Hematopoietic multipotent progenitor cell treated with erythropoietin and hydrocortisone succinate and interleukin-3 and kit ligand, for 6 days (in vitro differentiated cells): ENCODE measurements at regions not wholly inside any gene's neighbourhood (a gene's known extent, or its start where the extent isn't known, plus 50 kb on each side); places are given as distances from the start of the nearest gene placed in this dataset.
"Not testable (repeated sequence)": the region's sequence is repeated elsewhere in the genome, so short reads cannot be mapped to it uniquely, and the experiment has no call there.

ENCODE experiments used
- DNase-seq: peaks from one replicate; pipeline ENCODE4 v3.0.0-alpha.2; 2015

GRCh38 chr3:66812741-66813140 is 185.4 kb upstream of the KBTBD8 start:
- no peak for DNase-seq

- peak; percentile 82 for DNase-seq
Observed at GRCh38 chr3:66816090-66816761, 181.9 kb upstream of the KBTBD8 start.

- no peak for DNase-seq
Observed at GRCh38 chr3:66817951-66818557, 180.1 kb upstream of the KBTBD8 start.

GRCh38 chr3:66819993-66820501 is 178.1 kb upstream of the KBTBD8 start:
- DNase-seq: no peak

GRCh38 chr3:66822186-66823008 is 175.7 kb upstream of the KBTBD8 start:
- DNase-seq: peak; percentile 72

GRCh38 chr3:66823009-66823397 is 175.1 kb upstream of the KBTBD8 start:
- peak; percentile 36 for DNase-seq

GRCh38 chr3:66823532-66823931 is 174.6 kb upstream of the KBTBD8 start:
- DNase-seq: no peak

DNA sequence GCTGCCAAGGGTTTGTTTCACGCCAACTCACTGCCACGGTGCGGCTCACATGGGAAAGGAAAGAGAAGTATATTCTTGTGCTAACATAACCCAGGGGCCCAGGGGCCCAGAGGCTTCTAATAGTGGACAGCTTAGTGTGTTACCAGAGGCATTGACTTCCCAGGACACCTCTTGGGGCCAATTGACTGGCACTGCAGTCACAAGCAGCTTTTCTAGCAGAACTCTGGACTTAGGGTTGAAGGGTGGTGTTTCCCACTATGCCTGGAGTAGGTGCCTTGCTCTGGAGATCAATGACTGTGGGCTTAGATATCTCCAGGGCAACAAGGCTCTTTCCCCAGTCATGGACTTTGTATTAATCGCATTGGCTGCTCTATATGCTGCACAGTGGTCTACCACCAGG is 172.7 kb upstream of the KBTBD8 start:
- no peak for DNase-seq

GRCh38 chr3:66827726-66828125 is 170.4 kb upstream of the KBTBD8 start:
- DNase-seq: no peak

- no peak for DNase-seq
Observed at GRCh38 chr3:66828303-66828702, 169.8 kb upstream of the KBTBD8 start.

DNA sequence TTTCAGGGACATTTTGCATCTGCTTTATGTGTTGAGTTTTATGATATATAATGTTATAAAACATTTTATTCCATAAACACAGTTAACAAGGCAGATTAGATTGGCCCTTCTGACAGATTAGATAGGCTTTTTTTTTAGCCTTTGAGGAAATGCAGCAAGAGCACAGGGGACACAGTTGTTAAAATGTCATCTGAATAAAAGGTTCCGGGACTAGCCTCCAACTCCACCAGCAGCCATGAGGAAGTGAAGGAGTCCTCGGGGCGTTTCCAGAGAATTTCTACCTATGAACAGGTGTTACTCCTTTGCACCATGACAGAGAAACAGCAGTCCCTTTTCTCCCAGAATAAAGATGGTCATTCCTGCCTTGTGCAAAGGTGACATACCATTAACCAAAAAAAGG is 167.8 kb upstream of the KBTBD8 start:
- no peak for DNase-seq

- DNase-seq: no peak
Observed at GRCh38 chr3:66831931-66832330, 166.2 kb upstream of the KBTBD8 start.

DNA sequence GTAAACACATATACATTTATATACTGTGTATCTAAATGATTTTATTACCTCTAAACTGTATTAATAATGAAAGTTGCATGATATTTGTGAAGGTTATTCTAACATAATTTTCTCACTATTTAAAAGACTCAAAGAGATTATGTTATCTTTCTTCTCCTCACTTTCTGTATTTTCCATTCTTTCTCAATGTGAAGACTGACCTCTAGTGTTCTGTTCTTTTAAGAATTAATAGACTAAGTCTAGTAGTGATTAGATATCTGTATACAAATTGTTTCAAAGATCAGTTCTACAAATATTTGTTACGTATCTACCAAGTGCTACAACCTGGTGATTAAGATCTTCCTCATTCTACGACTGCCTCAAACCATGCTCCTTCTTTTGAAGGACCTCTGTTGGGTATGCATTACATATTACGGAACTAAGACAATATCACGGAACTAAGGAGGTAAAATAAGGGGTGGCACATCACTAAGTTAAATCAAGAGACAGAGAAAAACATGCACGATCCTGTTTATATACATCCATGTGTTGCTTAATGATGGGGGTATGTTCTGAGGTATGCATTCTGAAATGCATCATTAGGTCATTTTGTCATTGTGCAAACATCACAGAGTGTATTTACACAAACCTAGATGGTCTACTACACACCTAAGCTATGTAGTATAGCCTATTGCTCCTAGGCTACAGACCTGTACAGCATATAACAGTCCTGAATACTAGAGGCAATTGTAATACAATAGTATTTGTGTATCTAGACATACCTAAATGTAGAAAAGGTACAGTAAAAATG is 161.5 kb upstream of the KBTBD8 start:
- DNase-seq: peak; percentile 25

- no peak for DNase-seq
Observed at GRCh38 chr3:66838704-66839103, 159.4 kb upstream of the KBTBD8 start.

DNA sequence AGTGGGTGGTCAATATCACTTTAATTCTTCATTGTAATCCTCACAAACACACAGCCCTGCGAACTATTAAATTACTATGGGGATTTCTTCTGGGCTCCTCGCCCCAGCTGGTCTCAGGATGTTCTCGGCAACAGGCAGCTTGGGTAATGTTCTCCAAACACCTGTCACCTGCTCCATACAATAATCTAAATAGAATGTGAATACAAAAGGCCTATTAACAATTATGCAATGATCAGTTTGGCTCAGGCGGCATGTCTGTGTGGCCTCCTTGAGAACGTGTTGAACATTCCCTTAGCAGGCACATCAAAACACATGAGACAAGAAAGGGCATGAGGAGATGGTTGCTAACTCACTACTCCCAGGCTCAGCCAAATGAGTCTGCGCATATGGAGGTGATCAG is 158.6 kb upstream of the KBTBD8 start:
- no peak for DNase-seq

GRCh38 chr3:66842761-66843464 is 155.2 kb upstream of the KBTBD8 start:
- DNase-seq: not testable (repeated sequence)

DNA sequence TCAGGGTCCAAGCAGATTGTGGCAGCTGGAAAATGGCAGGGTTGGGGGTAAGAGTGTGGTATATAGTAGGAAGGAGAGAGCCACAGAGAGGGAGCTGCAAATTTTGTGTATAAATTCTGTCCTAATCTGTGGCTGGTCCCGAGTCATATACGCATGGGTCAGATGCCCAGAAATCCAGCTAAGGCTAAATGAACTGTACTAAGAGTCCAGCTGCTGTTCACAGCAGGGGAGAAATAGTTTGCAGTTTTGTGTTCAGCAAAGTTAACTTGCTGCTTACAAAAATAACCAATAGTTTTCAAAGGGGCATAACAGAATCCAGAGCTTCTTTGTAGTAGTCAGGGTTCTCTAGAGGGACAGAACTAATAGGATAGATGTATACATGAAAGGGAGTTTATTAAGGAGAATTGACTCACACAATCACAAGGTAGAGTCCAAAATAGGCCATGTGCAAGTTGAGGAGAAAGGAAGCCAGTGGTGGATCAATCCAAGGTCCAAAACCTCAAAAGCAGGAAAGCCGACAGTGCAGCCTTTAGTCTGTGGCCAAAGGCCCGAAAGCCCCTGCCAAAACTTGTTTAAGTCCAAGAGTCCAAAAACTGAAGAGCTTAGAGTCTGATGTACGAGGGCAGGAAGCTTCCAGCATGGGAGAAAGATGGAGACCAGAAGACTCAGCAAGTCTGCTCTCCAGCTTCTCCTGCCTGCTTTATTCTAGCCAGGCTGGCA is 146.1 kb upstream of the KBTBD8 start:
- DNase-seq: no peak

DNA sequence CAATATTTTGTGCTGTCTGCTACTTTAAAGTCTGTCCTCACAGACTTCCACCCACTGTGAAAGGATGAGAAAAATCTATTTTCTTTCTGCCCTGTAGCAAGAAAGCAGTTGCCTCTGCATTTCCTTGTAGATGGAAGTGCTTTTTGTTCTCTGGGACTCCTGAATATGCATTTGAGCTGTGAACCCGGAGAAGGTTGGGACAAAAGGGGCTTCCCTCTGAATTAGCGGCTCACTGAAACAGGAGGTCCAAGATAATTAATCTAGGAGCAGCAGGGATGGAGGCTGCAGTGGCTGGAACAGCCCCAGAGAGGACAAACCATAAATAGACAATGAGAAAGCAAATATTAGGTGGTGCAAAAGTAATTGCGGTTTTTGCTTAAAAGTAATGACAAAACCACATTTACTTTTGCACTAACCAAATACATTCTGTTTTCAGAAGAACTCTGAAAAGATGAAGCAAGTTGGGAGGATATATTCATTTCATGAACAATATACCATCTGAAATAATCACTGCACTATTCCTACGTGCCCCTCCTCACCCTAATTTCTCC is 143.4 kb upstream of the KBTBD8 start:
- DNase-seq: no peak

DNA sequence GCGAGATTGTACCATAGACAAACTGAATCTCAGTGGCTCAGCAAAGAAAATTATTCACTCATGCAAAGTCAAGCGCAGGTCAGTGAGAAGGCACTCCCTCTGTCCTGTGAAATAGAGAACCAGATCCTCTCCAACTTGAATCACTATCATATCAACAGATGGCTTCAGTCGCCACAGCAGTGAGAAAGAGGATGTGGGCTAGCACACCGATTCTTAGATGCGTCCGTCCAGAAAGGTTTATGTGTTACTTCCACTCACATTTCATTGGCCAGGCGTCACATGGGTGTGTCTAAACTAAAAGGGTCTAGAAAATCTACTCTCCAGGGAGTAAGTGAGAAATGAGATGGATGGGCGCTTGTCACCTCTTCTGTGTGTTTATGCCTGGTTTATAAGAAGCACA is 141.6 kb upstream of the KBTBD8 start:
- peak; percentile 4 for DNase-seq

DNA sequence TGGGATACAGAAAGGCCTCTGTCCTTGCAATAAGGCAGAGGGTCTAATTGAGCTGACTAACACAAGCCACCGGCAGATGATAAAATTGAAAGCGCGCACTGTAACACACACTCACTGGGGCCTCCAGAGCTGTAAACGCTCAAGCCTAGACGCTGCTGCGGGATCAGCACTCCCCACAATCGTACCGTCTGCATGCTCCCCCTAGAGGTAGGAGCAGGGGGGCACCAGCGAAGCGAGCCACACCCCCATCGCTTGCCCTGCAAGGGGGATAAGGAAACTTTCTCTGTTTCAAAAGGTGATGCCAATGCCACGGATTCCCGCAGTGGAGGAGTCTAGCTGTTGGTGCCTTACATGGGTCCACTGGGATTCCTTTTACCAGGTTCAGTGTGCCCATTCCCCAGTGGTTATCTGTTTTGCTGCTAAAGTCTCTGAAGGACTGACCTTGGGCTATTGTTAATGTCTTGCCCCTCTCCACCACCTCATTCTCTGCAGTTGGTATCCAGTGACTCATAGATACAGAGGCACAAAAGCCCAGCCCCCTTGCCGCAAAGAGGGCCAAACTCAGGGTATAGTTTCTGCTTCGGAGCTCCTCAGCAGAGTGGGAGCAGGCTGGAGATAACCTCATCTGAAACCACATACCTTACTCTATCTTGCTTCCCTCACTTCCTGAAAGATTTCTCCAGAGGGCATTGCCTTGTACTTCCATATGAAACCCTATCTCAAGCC is 139.3 kb upstream of the KBTBD8 start:
- DNase-seq: peak; percentile 12

DNA sequence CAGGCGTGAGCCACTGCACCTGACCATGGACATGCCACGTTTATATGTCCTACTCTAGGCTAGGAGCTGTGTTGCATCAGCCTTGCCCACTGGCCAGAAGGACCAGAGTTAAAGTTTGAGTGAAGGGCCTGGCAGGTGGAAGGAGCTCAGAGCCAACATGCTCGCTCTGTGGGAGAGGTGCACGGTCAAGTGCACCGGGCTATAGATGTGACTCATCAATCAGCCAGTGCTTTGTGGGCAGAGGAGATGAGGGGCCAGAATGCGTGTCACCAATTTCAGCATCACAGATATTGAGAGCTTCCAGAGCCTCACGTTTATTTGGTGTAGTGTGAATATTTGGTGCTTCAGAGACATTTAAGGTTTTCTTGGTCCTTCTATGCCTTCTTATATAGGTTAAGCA is 137.3 kb upstream of the KBTBD8 start:
- DNase-seq: no peak
